SK-N-SH (cell line): ENCODE measurements at regions not wholly inside any gene's neighbourhood (a gene's known extent, or its start where the extent isn't known, plus 50 kb on each side); places are given as distances from the start of the nearest gene placed in this dataset.

Source experiments
- ELF1 ChIP-seq: IDR thresholded peaks from 2 replicates; pipeline ENCODE4 v1.4.0; 2012
- FOSL2 ChIP-seq: IDR thresholded peaks from 2 replicates; pipeline ENCODE4 v1.4.0; 2012; ENCODE audit warnings: low read depth, mild to moderate bottlenecking, moderate library complexity, borderline replicate concordance
- FOXJ3 ChIP-seq: sonication (generic); formaldehyde crosslinking; IDR thresholded peaks from 2 replicates; pipeline ENCODE4 v1.5.1; 2020; ENCODE audit warnings: mild to moderate bottlenecking, missing genetic modification reagents
- FOXM1 ChIP-seq: IDR thresholded peaks from 2 replicates; pipeline ENCODE4 v1.4.0; 2012; ENCODE audit warnings: low read depth, mild to moderate bottlenecking
- GABPA ChIP-seq: IDR thresholded peaks from 2 replicates; pipeline ENCODE4 v1.4.0; 2012; ENCODE audit warnings: low read depth, mild to moderate bottlenecking
- GATA2 ChIP-seq: sonication (generic); formaldehyde crosslinking; IDR thresholded peaks from 2 replicates; pipeline ENCODE4 v1.5.0; 2020; ENCODE audit warnings: mild to moderate bottlenecking, missing genetic modification reagents
- JUND ChIP-seq: IDR thresholded peaks from 2 replicates; pipeline ENCODE4 v1.4.0; 2012
- MXI1 ChIP-seq: IDR thresholded peaks from 2 replicates; pipeline ENCODE4 v1.6.1; 2012; ENCODE audit warnings: mild to moderate bottlenecking, low read depth, low read length, improper control_type of control experiment
- NFIC ChIP-seq: IDR thresholded peaks from 2 replicates; pipeline ENCODE4 v1.4.0; 2012; ENCODE audit warnings: borderline replicate concordance
- NRF1 ChIP-seq: IDR thresholded peaks from 2 replicates; pipeline ENCODE4 v1.6.1; 2012; ENCODE audit warnings: low read depth, mild to moderate bottlenecking, low read length
- POLR2AphosphoS5 ChIP-seq: IDR thresholded peaks from 2 replicates; pipeline ENCODE4 v1.6.1; 2012; ENCODE audit warnings: low read depth, low read length
- RAD21 ChIP-seq: IDR thresholded peaks from 2 replicates; pipeline ENCODE4 v1.6.1; 2012; ENCODE audit warnings: mild to moderate bottlenecking, low read length
- RCOR1 ChIP-seq: fragments of 150-350 bp; IDR thresholded peaks from 2 replicates; pipeline ENCODE4 v1.6.1; 2017; ENCODE audit warnings: antibody characterized with exemption, low read length
- RFX5 ChIP-seq: IDR thresholded peaks from 2 replicates; pipeline ENCODE4 v1.6.1; 2012; ENCODE audit warnings: mild to moderate bottlenecking, improper control_type of control experiment, low read length
- RXRA ChIP-seq: IDR thresholded peaks from 2 replicates; pipeline ENCODE4 v1.4.0; 2012; ENCODE audit warnings: low read depth, mild to moderate bottlenecking, borderline replicate concordance
- SMC3 ChIP-seq: IDR thresholded peaks from 2 replicates; pipeline ENCODE4 v1.6.1; 2012; ENCODE audit warnings: low read depth, low read length, improper control_type of control experiment
- TAF1 ChIP-seq: IDR thresholded peaks from 2 replicates; pipeline ENCODE4 v1.6.1; 2012; ENCODE audit warnings: low read depth, mild to moderate bottlenecking, low read length, moderate library complexity, borderline replicate concordance
- TCF12 ChIP-seq: IDR thresholded peaks from 2 replicates; pipeline ENCODE4 v1.4.0; 2012
- TEAD4 ChIP-seq: IDR thresholded peaks from 2 replicates; pipeline ENCODE4 v1.4.0; 2012; ENCODE audit warnings: mild to moderate bottlenecking, borderline replicate concordance; ENCODE audit not compliant: insufficient read depth
- YY1 ChIP-seq: IDR thresholded peaks from 2 replicates; pipeline ENCODE4 v1.4.0; 2012; ENCODE audit warnings: low read depth, mild to moderate bottlenecking
- ZBTB33 ChIP-seq: IDR thresholded peaks from 2 replicates; pipeline ENCODE4 v1.4.0; 2012; ENCODE audit warnings: low read depth, borderline replicate concordance
- TF ChIP-seq, protein P1 (sequence below): IDR thresholded peaks from 2 replicates; pipeline ENCODE4 v1.4.0; 2012; ENCODE audit warnings: low read depth
- TF ChIP-seq, protein P2 (sequence below): IDR thresholded peaks from 2 replicates; pipeline ENCODE4 v1.6.1; 2012; ENCODE audit warnings: mild to moderate bottlenecking, low read depth, low read length, moderate library complexity

DNA sequence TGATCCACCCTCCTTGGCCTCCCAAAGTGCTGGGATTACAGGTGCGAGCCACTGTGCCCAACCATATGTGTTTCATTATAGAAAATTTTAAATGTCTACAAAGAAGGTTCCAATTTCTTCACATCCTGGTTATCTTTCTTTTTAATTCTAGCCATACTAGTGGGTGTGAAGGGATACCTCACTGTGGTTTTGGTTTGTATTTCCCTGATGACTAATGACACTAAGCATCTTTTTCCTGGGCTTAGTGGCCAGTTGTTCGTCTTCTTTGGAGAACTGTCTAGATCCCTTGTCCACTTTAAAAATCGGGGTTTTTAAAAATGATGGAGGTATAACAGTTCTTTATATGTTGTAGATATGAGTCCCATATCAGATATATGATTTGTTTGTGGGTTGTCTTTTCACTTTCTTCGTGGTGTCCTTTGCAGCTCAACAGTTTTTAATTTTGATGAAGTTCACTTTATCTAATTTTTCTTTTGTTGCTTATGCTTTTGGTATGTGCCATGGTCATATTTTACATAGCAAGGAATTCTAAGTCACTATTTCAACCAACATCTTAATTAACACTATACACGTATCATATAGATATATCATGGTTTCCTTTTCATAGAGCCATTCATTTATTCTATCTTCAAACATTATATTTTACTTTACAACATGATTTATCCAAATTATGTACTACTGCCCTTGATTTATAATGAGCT lies 135.0 kb upstream of the RIOK3 start (continued):
- peak; percentile 25; the same call in 1 of the 2 replicates for TF ChIP-seq FOSL2
- TF ChIP-seq NFIC, result no peak
- TF ChIP-seq JUND, result 0 out of 2 replicates have a peak, but pooled peaks have one; percentile 32
- no peak for TF ChIP-seq FOXM1
- no peak for TF ChIP-seq MXI1
- no peak for TF ChIP-seq SMC3
- TF ChIP-seq, protein P1, sequence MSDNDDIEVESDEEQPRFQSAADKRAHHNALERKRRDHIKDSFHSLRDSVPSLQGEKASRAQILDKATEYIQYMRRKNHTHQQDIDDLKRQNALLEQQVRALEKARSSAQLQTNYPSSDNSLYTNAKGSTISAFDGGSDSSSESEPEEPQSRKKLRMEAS, result no peak
- TF ChIP-seq RCOR1, result no peak
- TF ChIP-seq, protein P2, sequence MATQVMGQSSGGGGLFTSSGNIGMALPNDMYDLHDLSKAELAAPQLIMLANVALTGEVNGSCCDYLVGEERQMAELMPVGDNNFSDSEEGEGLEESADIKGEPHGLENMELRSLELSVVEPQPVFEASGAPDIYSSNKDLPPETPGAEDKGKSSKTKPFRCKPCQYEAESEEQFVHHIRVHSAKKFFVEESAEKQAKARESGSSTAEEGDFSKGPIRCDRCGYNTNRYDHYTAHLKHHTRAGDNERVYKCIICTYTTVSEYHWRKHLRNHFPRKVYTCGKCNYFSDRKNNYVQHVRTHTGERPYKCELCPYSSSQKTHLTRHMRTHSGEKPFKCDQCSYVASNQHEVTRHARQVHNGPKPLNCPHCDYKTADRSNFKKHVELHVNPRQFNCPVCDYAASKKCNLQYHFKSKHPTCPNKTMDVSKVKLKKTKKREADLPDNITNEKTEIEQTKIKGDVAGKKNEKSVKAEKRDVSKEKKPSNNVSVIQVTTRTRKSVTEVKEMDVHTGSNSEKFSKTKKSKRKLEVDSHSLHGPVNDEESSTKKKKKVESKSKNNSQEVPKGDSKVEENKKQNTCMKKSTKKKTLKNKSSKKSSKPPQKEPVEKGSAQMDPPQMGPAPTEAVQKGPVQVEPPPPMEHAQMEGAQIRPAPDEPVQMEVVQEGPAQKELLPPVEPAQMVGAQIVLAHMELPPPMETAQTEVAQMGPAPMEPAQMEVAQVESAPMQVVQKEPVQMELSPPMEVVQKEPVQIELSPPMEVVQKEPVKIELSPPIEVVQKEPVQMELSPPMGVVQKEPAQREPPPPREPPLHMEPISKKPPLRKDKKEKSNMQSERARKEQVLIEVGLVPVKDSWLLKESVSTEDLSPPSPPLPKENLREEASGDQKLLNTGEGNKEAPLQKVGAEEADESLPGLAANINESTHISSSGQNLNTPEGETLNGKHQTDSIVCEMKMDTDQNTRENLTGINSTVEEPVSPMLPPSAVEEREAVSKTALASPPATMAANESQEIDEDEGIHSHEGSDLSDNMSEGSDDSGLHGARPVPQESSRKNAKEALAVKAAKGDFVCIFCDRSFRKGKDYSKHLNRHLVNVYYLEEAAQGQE, result no peak
- no peak for TF ChIP-seq ELF1
- no peak for TF ChIP-seq TAF1
- TF ChIP-seq NRF1, result no peak
- TF ChIP-seq TCF12, result peak; percentile 61
- no peak for TF ChIP-seq FOXJ3 (CRISPR knock-in tag)
- no peak for TF ChIP-seq RAD21
- TF ChIP-seq YY1, result no peak
- no peak for TF ChIP-seq GABPA
- TF ChIP-seq RFX5, result no peak
- no peak for TF ChIP-seq RXRA
- TF ChIP-seq TEAD4, result no peak
- TF ChIP-seq POLR2AphosphoS5, result no peak
- no peak for TF ChIP-seq ZBTB33
- no peak for TF ChIP-seq GATA2 (CRISPR knock-in tag)
